NOMO-1 treated with dmso at 0.1 percent for 144 hours (cell line): ENCODE measurements at regions not wholly inside any gene's neighbourhood (a gene's known extent, or its start where the extent isn't known, plus 50 kb on each side); places are given as distances from the start of the nearest gene placed in this dataset.

Experiments
- DNase-seq: peaks from one replicate; lab custom pipeline; 2025; ENCODE audit not compliant: unreplicated experiment; lab: John Stamatoyannopoulos, UW

GRCh38 chr7:115709664-115710063 lies 320.9 kb downstream of the TFEC start:
- DNase-seq = no peak

GRCh38 chr7:115708013-115708341 lies 322.6 kb downstream of the TFEC start:
- no peak for DNase-seq

GRCh38 chr7:115707258-115708012 lies 323.1 kb downstream of the TFEC start:
- DNase-seq = no peak

GRCh38 chr7:115704884-115705283 lies 325.7 kb downstream of the TFEC start:
- DNase-seq = no peak

GRCh38 chr7:115701141-115701540 lies 329.4 kb downstream of the TFEC start:
- no peak for DNase-seq

GRCh38 chr7:115694424-115694823 lies 336.1 kb downstream of the TFEC start:
- no peak for DNase-seq

- DNase-seq = no peak
Observed at GRCh38 chr7:115693779-115694178, 336.8 kb downstream of the TFEC start.

GRCh38 chr7:115689941-115690340 lies 340.6 kb downstream of the TFEC start:
- DNase-seq = no peak

GRCh38 chr7:115683093-115683492 lies 347.5 kb downstream of the TFEC start:
- DNase-seq = no peak

- no peak for DNase-seq
Observed at GRCh38 chr7:115682507-115682906, 348.1 kb downstream of the TFEC start.

- no peak for DNase-seq
Observed at GRCh38 chr7:115680921-115681320, 349.6 kb downstream of the TFEC start.

GRCh38 chr7:115679976-115680375 lies 350.6 kb downstream of the TFEC start:
- DNase-seq = no peak

GRCh38 chr7:115679423-115679822 lies 351.1 kb downstream of the TFEC start:
- no peak for DNase-seq

GRCh38 chr7:115678086-115678982 lies 352.2 kb downstream of the TFEC start:
- DNase-seq = no peak

- no peak for DNase-seq
Observed at GRCh38 chr7:115676707-115677106, 353.9 kb downstream of the TFEC start.

- DNase-seq = no peak
Observed at GRCh38 chr7:115676080-115676479, 354.5 kb downstream of the TFEC start.

GRCh38 chr7:115674467-115675024 lies 356.0 kb downstream of the TFEC start:
- DNase-seq = no peak

- no peak for DNase-seq
Observed at GRCh38 chr7:115672024-115672423, 358.5 kb downstream of the TFEC start.

GRCh38 chr7:115662676-115663075 lies 367.9 kb downstream of the TFEC start:
- DNase-seq = no peak

GRCh38 chr7:115662120-115662519 lies 368.4 kb downstream of the TFEC start:
- DNase-seq = no peak

- DNase-seq = no peak
Observed at GRCh38 chr7:115658223-115658622, 372.3 kb downstream of the TFEC start.
